Mammary epithelial cell (primary cell): ENCODE measurements at regions not wholly inside any gene's neighbourhood (a gene's known extent, or its start where the extent isn't known, plus 50 kb on each side); places are given as distances from the start of the nearest gene placed in this dataset.

Experiments used
- EZH2 ChIP-seq: IDR thresholded peaks from 2 replicates; pipeline ENCODE4 v1.6.1; 2012; ENCODE audit warnings: low read length, inconsistent platforms, borderline replicate concordance
- TF ChIP-seq, protein P1 (sequence below), 2 donors: IDR thresholded peaks in 1 of 2; conservative IDR thresholded peaks in 1 of 2; 2 replicates each; pipeline ENCODE4 v1.5.1; 2011 to 2012; ENCODE audit warnings: inconsistent platforms in 2 of 2, low read length in 2 of 2, mild to moderate bottlenecking in 2 of 2, control low read depth in 1 of 2, low read depth in 1 of 2; ENCODE audit not compliant: insufficient read depth in 1 of 2; ENCODE audit errors: extremely low read depth in 1 of 2

DNA sequence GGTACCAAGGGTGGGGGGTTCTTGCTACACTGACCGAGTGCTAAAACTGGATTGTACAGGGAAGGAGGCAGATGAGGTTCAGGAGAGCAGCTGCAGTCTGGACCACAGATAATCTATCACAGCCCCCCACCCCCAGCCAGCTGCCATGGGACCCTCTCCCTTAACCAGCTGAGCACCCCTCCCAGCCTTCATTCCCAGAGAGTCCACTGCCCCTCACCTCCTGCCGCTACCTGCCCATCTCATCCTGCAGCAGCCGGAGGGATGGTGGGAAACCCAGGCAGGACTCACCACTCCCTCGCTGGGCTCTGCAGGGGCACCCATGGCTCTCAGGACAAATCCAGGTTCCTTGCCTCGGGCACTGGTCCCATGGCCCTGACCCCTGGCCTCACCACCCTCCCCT is 66.7 kb downstream of the MRPL36 start:
- TF ChIP-seq, protein P1, sequence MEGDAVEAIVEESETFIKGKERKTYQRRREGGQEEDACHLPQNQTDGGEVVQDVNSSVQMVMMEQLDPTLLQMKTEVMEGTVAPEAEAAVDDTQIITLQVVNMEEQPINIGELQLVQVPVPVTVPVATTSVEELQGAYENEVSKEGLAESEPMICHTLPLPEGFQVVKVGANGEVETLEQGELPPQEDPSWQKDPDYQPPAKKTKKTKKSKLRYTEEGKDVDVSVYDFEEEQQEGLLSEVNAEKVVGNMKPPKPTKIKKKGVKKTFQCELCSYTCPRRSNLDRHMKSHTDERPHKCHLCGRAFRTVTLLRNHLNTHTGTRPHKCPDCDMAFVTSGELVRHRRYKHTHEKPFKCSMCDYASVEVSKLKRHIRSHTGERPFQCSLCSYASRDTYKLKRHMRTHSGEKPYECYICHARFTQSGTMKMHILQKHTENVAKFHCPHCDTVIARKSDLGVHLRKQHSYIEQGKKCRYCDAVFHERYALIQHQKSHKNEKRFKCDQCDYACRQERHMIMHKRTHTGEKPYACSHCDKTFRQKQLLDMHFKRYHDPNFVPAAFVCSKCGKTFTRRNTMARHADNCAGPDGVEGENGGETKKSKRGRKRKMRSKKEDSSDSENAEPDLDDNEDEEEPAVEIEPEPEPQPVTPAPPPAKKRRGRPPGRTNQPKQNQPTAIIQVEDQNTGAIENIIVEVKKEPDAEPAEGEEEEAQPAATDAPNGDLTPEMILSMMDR (conservative IDR thresholded peaks at IDR 0.05 in 1 of 2, IDR thresholded peaks at IDR 0.05 in 1 of 2; ENCODE audit: extremely low read depth in 1 of 2, insufficient read depth in 1 of 2, low read depth in 1 of 2, low read length in 2 of 2): no peak
- no peak for TF ChIP-seq EZH2
